ENCODE measurements at regions not wholly inside any gene's neighbourhood (a gene's known extent, or its start where the extent isn't known, plus 50 kb on each side); places are given as distances from the start of the nearest gene placed in this dataset.
A peak's percentile ranks its signal among the peaks of the same experiment; 100 is the strongest.
"Not testable (repeated sequence)": the region's sequence is repeated elsewhere in the genome, so short reads cannot be mapped to it uniquely, and the experiment has no call there.

GRCh38 chr6:81328700-81329099 lies 423.8 kb downstream of the TENT5A start:
- DNase-seq: no peak

GRCh38 chr6:81326881-81327561 lies 425.5 kb downstream of the TENT5A start:
- DNase-seq: no peak

- no peak for DNase-seq
Measured at GRCh38 chr6:81309811-81310210, 442.7 kb downstream of the TENT5A start.

- no peak for DNase-seq
Measured at GRCh38 chr6:81308577-81309279, 443.8 kb downstream of the TENT5A start.

- no peak for DNase-seq
Measured at GRCh38 chr6:81307651-81308214, 444.7 kb downstream of the TENT5A start.

- DNase-seq: no peak
Measured at GRCh38 chr6:81304466-81304865, 448.0 kb downstream of the TENT5A start.

GRCh38 chr6:81300961-81301360 lies 451.5 kb downstream of the TENT5A start:
- DNase-seq: no peak

GRCh38 chr6:81298751-81299150 lies 453.7 kb downstream of the TENT5A start:
- DNase-seq: no peak

- DNase-seq: no peak
Measured at GRCh38 chr6:81295310-81295709, 457.2 kb downstream of the TENT5A start.

- DNase-seq: no peak
Measured at GRCh38 chr6:81293896-81294295, 458.6 kb downstream of the TENT5A start.

GRCh38 chr6:81289229-81289628 lies 463.3 kb downstream of the TENT5A start:
- no peak for DNase-seq

- DNase-seq: no peak
Measured at GRCh38 chr6:81265106-81265505, 487.4 kb downstream of the TENT5A start.

- DNase-seq: no peak
Measured at GRCh38 chr6:81263531-81264168, 488.8 kb downstream of the TENT5A start.

- peak in 1 of 3 experiments; percentile 1 for DNase-seq
Measured at GRCh38 chr6:81262656-81263055, 489.8 kb downstream of the TENT5A start.

GRCh38 chr6:81256223-81256622 lies 496.3 kb downstream of the TENT5A start:
- DNase-seq: not testable (repeated sequence)

- no peak for DNase-seq
Measured at GRCh38 chr6:81253821-81254220, 498.7 kb downstream of the TENT5A start.

- no peak for DNase-seq
Measured at GRCh38 chr6:81252231-81252630, 500.2 kb downstream of the TENT5A start.

GRCh38 chr6:81246200-81246599 lies 506.3 kb downstream of the TENT5A start:
- DNase-seq: no peak

- DNase-seq: no peak
Measured at GRCh38 chr6:81242624-81243023, 509.9 kb downstream of the TENT5A start.

- DNase-seq: peak in 1 of 3 experiments; percentile 30
Measured at GRCh38 chr6:81241126-81242041, 511.1 kb downstream of the TENT5A start.

GRCh38 chr6:81238390-81238789 lies 514.1 kb downstream of the TENT5A start:
- no peak for DNase-seq

GRCh38 chr6:81237226-81237625 lies 515.3 kb downstream of the TENT5A start:
- DNase-seq: no peak

- no peak for DNase-seq
Measured at GRCh38 chr6:81235512-81235911, 517.0 kb downstream of the TENT5A start.

Data from NCI-H1417 (cell line).